ENCODE measurements at regions not wholly inside any gene's neighbourhood (a gene's known extent, or its start where the extent isn't known, plus 50 kb on each side); places are given as distances from the start of the nearest gene placed in this dataset.

DNA sequence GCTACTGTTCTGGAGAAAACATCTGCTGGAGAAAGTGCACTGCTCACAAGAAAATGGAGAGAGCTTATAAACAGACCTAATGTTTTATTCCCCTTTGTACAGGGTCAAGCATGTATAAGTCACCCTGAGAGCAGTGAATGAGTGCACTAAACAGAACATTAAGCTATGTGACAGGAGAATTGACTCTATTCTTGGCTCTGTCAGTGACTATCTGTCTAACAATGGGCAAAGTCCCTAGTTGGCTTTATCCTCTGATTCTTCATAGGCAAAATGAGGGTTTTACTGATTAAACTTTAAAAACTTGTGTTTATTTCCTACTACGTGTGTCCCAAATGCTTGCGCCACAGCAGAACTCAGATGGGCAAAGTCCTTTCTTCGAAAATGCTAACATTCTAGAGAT, 655.1 kb upstream of the SLC39A10 start:
- no peak for TF ChIP-seq POLR2A (IDR thresholded peaks at IDR 0.05)
- TF ChIP-seq, protein P1, sequence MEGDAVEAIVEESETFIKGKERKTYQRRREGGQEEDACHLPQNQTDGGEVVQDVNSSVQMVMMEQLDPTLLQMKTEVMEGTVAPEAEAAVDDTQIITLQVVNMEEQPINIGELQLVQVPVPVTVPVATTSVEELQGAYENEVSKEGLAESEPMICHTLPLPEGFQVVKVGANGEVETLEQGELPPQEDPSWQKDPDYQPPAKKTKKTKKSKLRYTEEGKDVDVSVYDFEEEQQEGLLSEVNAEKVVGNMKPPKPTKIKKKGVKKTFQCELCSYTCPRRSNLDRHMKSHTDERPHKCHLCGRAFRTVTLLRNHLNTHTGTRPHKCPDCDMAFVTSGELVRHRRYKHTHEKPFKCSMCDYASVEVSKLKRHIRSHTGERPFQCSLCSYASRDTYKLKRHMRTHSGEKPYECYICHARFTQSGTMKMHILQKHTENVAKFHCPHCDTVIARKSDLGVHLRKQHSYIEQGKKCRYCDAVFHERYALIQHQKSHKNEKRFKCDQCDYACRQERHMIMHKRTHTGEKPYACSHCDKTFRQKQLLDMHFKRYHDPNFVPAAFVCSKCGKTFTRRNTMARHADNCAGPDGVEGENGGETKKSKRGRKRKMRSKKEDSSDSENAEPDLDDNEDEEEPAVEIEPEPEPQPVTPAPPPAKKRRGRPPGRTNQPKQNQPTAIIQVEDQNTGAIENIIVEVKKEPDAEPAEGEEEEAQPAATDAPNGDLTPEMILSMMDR (IDR thresholded peaks at IDR 0.05) = no peak
- TF ChIP-seq POLR2AphosphoS5 (IDR thresholded peaks at IDR 0.05) = no peak

Measured in stomach (tissue), 4 donors.